GM12878 (cell line): ENCODE measurements at regions not wholly inside any gene's neighbourhood (a gene's known extent, or its start where the extent isn't known, plus 50 kb on each side); places are given as distances from the start of the nearest gene placed in this dataset.

Source experiments
- ATF2 ChIP-seq: IDR thresholded peaks from 2 replicates; pipeline ENCODE4 v1.6.1; 2012; ENCODE audit warnings: low read length, inconsistent platforms
- ATF3 ChIP-seq: IDR thresholded peaks from 2 replicates; pipeline ENCODE4 v1.6.1; 2011; ENCODE audit warnings: low read depth, mild to moderate bottlenecking, low read length, moderate library complexity, borderline replicate concordance; ENCODE audit errors: extremely low read depth
- ESRRA ChIP-seq: IDR thresholded peaks from 2 replicates; pipeline ENCODE4 v1.6.1; 2012; ENCODE audit warnings: mild to moderate bottlenecking, low read length, improper control_type of control experiment
- HCFC1 ChIP-seq: fragments of 150-350 bp; IDR thresholded peaks from 2 replicates; pipeline ENCODE4 v1.6.1; 2014; ENCODE audit warnings: low read length
- HDAC2 ChIP-seq: fragments of 200-600 bp; sonication (generic); IDR thresholded peaks from 2 replicates; pipeline ENCODE4 v1.6.1; 2017
- HDAC6 ChIP-seq: fragments of 200-600 bp; sonication (generic); IDR thresholded peaks from one replicate; pipeline ENCODE4 v1.8.0; 2017; ENCODE audit warnings: antibody characterized with exemption; ENCODE audit not compliant: unreplicated experiment
- POLR2A ChIP-seq: IDR thresholded peaks from 2 replicates; pipeline ENCODE4 v1.6.1; 2011; ENCODE audit warnings: low read depth, mild to moderate bottlenecking, low read length
- RELA ChIP-seq: fragments of 450-650 bp; IDR thresholded peaks from 2 replicates; pipeline ENCODE4 v1.8.0; 2014; ENCODE audit warnings: borderline replicate concordance; ENCODE audit not compliant: partially characterized antibody
- SPI1 ChIP-seq: IDR thresholded peaks from 2 replicates; pipeline ENCODE4 v1.6.1; 2011; ENCODE audit warnings: low read depth, mild to moderate bottlenecking, low read length, moderate library complexity, borderline replicate concordance; ENCODE audit not compliant: insufficient read depth
- TCF3 ChIP-seq: IDR thresholded peaks from 2 replicates; pipeline ENCODE4 v1.6.1; 2012; ENCODE audit warnings: low read depth, mild to moderate bottlenecking, low read length, borderline replicate concordance; ENCODE audit not compliant: insufficient read depth
- ZNF274 ChIP-seq: IDR thresholded peaks from one replicate; pipeline ENCODE4 v1.8.0; 2011; ENCODE audit not compliant: insufficient read length, insufficient read depth
- ZNF384 ChIP-seq: IDR thresholded peaks from 2 replicates; pipeline ENCODE4 v1.6.1; 2012; ENCODE audit warnings: low read depth, mild to moderate bottlenecking, low read length, improper control_type of control experiment, borderline replicate concordance
- TF ChIP-seq, protein P1 (sequence below): IDR thresholded peaks from 2 replicates; pipeline ENCODE4 v1.6.1; 2012; ENCODE audit warnings: low read depth, low read length, improper control_type of control experiment
- TF ChIP-seq, protein P2 (sequence below), 3 experiments: IDR thresholded peaks in 2 of 3; conservative IDR thresholded peaks in 1 of 3; 2 replicates each; pipeline ENCODE4 v1.5.1; 2011; ENCODE audit warnings: low read depth in 3 of 3, low read length in 3 of 3, mild to moderate bottlenecking in 3 of 3, control low read depth in 2 of 3, moderate library complexity in 2 of 3, inconsistent platforms in 1 of 3, mixed read lengths in 1 of 3; ENCODE audit not compliant: control insufficient read depth in 2 of 3, insufficient read depth in 1 of 3; ENCODE audit errors: extremely low read depth in 1 of 3

DNA sequence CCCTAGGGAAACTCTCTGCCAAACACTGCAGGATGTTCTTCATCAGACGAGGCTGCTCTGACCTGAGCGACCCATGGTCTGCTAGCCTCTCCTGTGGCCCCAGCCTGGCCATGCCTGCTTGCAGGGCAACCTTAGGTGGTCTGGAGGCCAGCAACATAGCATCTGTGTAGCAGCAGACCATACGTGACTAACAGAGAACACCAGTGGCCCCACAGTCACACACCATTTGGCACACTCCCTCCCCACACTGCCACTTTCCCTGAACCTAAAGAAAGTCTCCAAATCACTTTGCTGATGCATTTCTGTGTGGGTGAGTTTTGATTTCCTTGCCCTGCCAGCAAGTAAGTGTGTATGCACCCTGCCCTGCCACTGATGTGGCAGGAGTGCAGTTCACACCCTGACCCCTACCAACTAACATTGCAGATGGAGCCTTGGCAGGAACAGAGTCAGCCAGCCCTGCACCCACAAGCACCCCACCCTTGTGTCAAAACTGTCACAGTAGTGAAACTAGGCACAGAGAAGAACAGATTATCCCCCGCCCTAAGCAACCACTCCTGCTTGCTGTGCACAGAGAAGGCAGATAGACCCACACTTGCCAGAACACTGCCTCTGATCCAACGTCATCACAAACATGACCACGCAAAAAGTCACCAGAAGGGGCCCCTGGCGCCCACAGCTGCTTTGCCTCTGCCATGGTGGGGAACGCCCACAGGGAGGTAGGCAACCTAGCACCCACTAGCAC lies 249.1 kb downstream of the SPIN4 start:
- TF ChIP-seq, protein P1, sequence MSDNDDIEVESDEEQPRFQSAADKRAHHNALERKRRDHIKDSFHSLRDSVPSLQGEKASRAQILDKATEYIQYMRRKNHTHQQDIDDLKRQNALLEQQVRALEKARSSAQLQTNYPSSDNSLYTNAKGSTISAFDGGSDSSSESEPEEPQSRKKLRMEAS: no peak
- TF ChIP-seq HDAC6: no peak
- TF ChIP-seq ZNF274: no peak
- no peak for TF ChIP-seq TCF3
- TF ChIP-seq SPI1: no peak
- no peak for TF ChIP-seq HDAC2
- no peak for TF ChIP-seq RELA
- no peak for TF ChIP-seq ESRRA
- TF ChIP-seq POLR2A: no peak
- TF ChIP-seq, protein P2, sequence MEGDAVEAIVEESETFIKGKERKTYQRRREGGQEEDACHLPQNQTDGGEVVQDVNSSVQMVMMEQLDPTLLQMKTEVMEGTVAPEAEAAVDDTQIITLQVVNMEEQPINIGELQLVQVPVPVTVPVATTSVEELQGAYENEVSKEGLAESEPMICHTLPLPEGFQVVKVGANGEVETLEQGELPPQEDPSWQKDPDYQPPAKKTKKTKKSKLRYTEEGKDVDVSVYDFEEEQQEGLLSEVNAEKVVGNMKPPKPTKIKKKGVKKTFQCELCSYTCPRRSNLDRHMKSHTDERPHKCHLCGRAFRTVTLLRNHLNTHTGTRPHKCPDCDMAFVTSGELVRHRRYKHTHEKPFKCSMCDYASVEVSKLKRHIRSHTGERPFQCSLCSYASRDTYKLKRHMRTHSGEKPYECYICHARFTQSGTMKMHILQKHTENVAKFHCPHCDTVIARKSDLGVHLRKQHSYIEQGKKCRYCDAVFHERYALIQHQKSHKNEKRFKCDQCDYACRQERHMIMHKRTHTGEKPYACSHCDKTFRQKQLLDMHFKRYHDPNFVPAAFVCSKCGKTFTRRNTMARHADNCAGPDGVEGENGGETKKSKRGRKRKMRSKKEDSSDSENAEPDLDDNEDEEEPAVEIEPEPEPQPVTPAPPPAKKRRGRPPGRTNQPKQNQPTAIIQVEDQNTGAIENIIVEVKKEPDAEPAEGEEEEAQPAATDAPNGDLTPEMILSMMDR (IDR thresholded peaks at IDR 0.05 in 2 of 3, conservative IDR thresholded peaks at IDR 0.05 in 1 of 3; ENCODE audit: control insufficient read depth in 2 of 3, extremely low read depth in 1 of 3, insufficient read depth in 1 of 3, low read depth in 3 of 3, low read length in 3 of 3): no peak
- no peak for TF ChIP-seq ATF2
- TF ChIP-seq ATF3: no peak
- no peak for TF ChIP-seq ZNF384
- TF ChIP-seq HCFC1: no peak
